H1 (cell line): ENCODE measurements at regions not wholly inside any gene's neighbourhood (a gene's known extent, or its start where the extent isn't known, plus 50 kb on each side); places are given as distances from the start of the nearest gene placed in this dataset.

Experiments used
- ASH2L ChIP-seq: fragments of 200-600, 300-600 bp; sonication (generic); IDR thresholded peaks from one replicate; pipeline ENCODE4 v1.7.1; 2017; ENCODE audit warnings: low read length
- ATF2 ChIP-seq: IDR thresholded peaks from 2 replicates; pipeline ENCODE4 v1.6.1; 2012; ENCODE audit warnings: low read length, inconsistent platforms
- BCL11A ChIP-seq, 2 experiments: IDR thresholded peaks; one replicate each; pipeline ENCODE4 v1.6.1; 2011; ENCODE audit warnings: low read depth in 2 of 2, low read length in 2 of 2, mild to moderate bottlenecking in 2 of 2
- CEBPB ChIP-seq: IDR thresholded peaks from 2 replicates; pipeline ENCODE4 v1.6.1; 2012; ENCODE audit warnings: low read depth, low read length
- JUN ChIP-seq: IDR thresholded peaks from 2 replicates; pipeline ENCODE4 v1.6.1; 2011; ENCODE audit warnings: low read depth, mild to moderate bottlenecking, improper control_type of control experiment, low read length

DNA sequence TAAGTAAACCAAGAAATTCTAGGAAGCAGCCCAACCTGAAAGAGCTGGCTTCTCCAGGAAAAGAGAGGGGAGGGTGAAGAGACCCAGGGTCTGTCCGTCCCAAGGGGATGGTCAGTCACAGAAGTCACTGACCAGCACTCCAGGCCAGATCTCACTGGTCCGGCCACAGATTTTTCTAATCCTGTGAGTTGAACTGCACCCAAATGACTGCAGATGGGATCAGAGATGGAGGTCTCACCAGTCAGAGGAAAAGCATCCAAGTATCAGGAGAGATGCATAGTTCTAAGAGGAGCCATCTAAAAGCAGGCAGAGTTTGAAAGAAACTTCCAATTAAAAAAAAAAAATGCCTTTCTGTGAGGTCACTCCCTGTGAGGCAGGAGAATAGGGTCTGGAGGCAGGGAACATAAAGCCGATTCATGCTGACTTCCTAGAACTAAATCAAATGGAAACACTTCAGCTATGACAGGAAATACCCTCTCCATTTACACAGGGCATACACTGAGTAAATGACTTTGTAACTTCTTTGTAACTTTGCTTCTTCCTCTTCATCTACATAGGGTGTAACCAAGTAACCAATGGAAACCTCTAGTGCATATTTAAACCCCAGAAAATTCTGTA lies 144.5 kb downstream of the CCDC34 start (continued):
- TF ChIP-seq BCL11A (IDR thresholded peaks at IDR 0.05; ENCODE audit: low read depth in 2 of 2, low read length in 2 of 2) = no peak
- TF ChIP-seq ATF2 = no peak
- no peak for TF ChIP-seq ASH2L
- no peak for TF ChIP-seq JUN
- no peak for TF ChIP-seq CEBPB
